ENCODE measurements at regions not wholly inside any gene's neighbourhood (a gene's known extent, or its start where the extent isn't known, plus 50 kb on each side); places are given as distances from the start of the nearest gene placed in this dataset.
"Not testable (repeated sequence)": the region's sequence is repeated elsewhere in the genome, so short reads cannot be mapped to it uniquely, and the experiment has no call there.

- DNase-seq = no peak
Observed at GRCh38 chr5:104327801-104328200, 765.2 kb upstream of the NUDT12 start.

GRCh38 chr5:104326966-104327365 lies 764.4 kb upstream of the NUDT12 start:
- no peak for DNase-seq

- no peak for DNase-seq
Observed at GRCh38 chr5:104325356-104325755, 762.8 kb upstream of the NUDT12 start.

- not testable (repeated sequence) for DNase-seq
Observed at GRCh38 chr5:104316676-104317075, 754.1 kb upstream of the NUDT12 start.

- DNase-seq = no peak
Observed at GRCh38 chr5:104312481-104312880, 749.9 kb upstream of the NUDT12 start.

- no peak for DNase-seq
Observed at GRCh38 chr5:104305602-104306001, 743.0 kb upstream of the NUDT12 start.

- DNase-seq = no peak
Observed at GRCh38 chr5:104299998-104300706, 737.6 kb upstream of the NUDT12 start.

- DNase-seq = no peak
Observed at GRCh38 chr5:104298518-104298917, 735.9 kb upstream of the NUDT12 start.

- DNase-seq = no peak
Observed at GRCh38 chr5:104297076-104297475, 734.5 kb upstream of the NUDT12 start.

GRCh38 chr5:104295991-104296390 lies 733.4 kb upstream of the NUDT12 start:
- DNase-seq = no peak

- no peak for DNase-seq
Observed at GRCh38 chr5:104283136-104283535, 720.5 kb upstream of the NUDT12 start.

- no peak for DNase-seq
Observed at GRCh38 chr5:104273725-104274124, 711.1 kb upstream of the NUDT12 start.

GRCh38 chr5:104267320-104268015 lies 704.9 kb upstream of the NUDT12 start:
- no peak for DNase-seq

- DNase-seq = no peak
Observed at GRCh38 chr5:104266161-104266560, 703.6 kb upstream of the NUDT12 start.

GRCh38 chr5:104265531-104266140 lies 703.0 kb upstream of the NUDT12 start:
- peak; percentile 83 for DNase-seq

- peak; percentile 45 for DNase-seq
Observed at GRCh38 chr5:104247260-104247659, 684.7 kb upstream of the NUDT12 start.

- no peak for DNase-seq
Observed at GRCh38 chr5:104241046-104241445, 678.5 kb upstream of the NUDT12 start.

- peak; percentile 52 for DNase-seq
Observed at GRCh38 chr5:104237586-104237985, 675.0 kb upstream of the NUDT12 start.

- no peak for DNase-seq
Observed at GRCh38 chr5:104223885-104224773, 661.5 kb upstream of the NUDT12 start.

GRCh38 chr5:104218200-104218599 lies 655.6 kb upstream of the NUDT12 start:
- DNase-seq = no peak

- no peak for DNase-seq
Observed at GRCh38 chr5:104213216-104213615, 650.6 kb upstream of the NUDT12 start.

- DNase-seq = no peak
Observed at GRCh38 chr5:104199771-104200170, 637.2 kb upstream of the NUDT12 start.

GRCh38 chr5:104198156-104198555 lies 635.6 kb upstream of the NUDT12 start:
- no peak for DNase-seq

Data from islet precursor cell (in vitro differentiated cells).